GM18498 (cell line): ENCODE measurements at regions not wholly inside any gene's neighbourhood (a gene's known extent, or its start where the extent isn't known, plus 50 kb on each side); places are given as distances from the start of the nearest gene placed in this dataset.

ENCODE experiments used
- ATAC-seq: cut with Tn5 transposase; IDR thresholded peaks from one replicate; pipeline ENCODE4 v1.9.1; 2021; ENCODE audit warnings: mild to moderate bottlenecking, moderate library complexity; ENCODE audit not compliant: unreplicated experiment

DNA sequence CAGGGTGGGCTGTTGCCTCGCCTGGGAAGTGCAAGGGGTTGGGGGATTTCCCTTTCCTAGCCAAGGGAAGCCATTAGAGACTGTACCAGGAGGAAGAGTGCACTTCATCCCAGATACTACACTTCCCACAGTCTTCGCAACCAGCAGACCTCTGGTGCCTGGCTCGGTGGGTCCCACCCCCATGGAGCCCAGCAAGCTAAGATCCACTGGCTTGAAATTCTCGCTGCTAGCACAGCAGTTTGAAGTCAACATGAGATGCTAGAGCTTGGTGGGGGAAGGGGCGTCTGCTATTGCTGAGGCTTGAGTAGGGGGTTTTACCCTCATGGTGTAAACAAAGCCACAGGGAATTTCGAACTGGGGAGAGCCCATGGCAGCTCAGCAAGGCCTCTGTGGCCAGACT lies 586.4 kb downstream of the HTR1A start:
- no peak for ATAC-seq

DNA sequence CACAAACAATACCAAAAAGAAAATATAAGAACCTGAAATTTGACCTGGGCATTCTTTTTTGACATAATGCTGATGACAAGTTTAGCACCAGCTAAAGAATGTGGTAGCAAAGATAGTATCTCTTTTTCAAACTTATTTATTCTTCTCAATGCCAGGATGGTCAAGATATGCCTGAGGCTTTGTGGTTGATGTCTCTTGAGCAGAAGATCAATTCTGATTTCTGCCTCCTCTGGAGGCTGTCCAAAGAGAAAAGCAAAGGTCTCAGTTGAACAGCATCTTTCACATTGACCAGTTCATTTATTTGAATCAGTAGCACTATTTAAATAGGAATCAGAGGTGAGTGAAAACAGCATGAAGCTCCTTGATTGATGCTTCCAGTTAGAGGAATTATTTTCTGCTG lies 588.2 kb downstream of the HTR1A start:
- no peak for ATAC-seq

GRCh38 chr5:63351164-63351563 lies 611.1 kb downstream of the HTR1A start:
- no peak for ATAC-seq

DNA sequence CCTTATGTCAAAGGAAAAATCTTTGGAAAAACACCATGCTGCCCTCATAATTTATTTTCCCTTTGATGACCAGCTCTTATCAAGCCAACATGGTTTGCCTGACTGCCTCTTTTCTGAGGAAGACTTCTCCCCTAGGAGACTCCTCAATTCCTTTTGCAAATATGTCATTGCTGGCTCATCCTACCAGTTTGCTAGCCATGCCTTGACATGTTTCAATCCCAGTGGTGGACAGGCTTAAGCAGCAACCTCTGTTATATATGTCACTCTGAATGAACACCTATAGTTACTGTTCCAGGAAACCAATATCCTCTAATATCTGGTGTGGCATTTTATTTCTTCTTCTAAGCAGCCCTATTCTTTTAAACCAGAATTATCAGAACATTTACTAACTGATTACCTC lies 615.8 kb downstream of the HTR1A start:
- ATAC-seq, result no peak

DNA sequence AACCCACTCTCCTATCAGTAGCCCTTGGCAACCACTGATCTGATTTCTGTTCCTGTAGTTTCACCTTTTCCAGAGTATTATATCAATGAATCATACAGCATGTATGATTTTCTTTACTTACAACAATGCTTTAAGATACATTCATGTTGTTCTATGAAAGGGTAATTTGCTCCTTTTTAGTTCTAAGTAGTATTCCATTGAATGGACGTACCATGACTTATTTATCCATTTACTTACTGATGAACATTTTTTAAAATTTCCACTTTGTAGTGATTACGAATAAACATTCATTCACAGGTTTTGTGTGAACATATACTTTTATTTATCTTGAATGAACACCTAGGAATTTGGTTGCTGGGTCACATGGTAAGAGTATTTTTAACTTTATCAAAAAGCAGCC lies 620.8 kb downstream of the HTR1A start:
- no peak for ATAC-seq

DNA sequence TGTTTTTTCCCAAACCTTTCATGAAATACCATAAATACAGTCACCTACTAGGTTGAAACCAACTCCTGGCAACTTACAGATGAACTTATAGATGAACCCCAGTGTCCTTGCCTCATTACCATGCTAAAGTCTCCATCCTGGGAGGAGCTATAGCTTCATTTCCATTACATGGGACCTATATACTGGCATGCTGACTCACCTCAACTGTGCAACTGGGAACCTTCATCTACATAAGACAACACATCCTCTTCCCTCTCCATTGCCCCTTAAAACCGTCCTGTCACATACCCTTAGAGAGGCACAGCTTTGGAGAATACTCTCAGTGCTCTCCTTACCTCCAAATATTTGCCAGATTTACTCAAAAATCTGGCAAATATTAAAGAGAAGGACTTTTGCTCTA lies 638.3 kb downstream of the HTR1A start:
- ATAC-seq, result no peak

- no peak for ATAC-seq
Observed at GRCh38 chr5:63314551-63314950, 647.7 kb downstream of the HTR1A start.

DNA sequence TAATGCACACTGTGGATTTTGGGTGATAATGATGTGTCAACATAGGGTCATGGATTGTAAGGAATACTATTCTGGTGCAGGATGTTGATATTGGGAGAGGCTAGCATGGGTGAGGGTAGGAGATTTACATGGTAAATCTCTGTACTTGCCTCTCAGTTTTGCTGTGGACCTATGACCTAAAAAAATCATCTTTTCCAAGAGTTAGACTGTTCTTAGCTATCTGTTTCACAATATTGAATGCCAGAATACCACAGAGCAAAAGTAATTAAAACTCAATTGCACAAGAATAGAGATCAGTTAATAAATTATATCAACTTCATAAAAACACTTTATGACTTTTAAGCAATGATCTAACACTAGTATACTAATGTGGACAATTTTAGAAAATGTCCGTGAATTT lies 651.6 kb downstream of the HTR1A start:
- no peak for ATAC-seq

GRCh38 chr5:63306909-63307308 lies 655.3 kb downstream of the HTR1A start:
- no peak for ATAC-seq

DNA sequence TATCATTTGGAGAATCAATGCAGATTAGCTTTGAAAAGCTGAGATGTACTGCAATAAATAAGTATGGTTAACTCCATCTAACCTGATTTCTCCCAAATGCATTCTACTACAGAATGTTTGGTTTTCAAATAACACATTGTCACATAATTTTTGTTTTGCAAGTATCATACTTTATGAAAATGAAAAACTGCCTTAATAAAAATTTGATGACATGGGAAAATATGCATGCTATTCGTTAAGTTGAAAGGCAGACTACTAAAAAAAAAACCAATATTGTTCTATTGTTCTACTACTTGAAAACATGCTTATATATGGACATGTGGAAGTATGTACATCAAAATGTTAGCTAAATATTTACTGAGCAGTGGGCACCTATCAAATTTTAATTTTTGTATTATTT lies 668.9 kb downstream of the HTR1A start:
- no peak for ATAC-seq

- no peak for ATAC-seq
Observed at GRCh38 chr5:63286724-63287123, 675.5 kb downstream of the HTR1A start.

- no peak for ATAC-seq
Observed at GRCh38 chr5:63263411-63263810, 684.8 kb downstream of the LRRC70 start.

DNA sequence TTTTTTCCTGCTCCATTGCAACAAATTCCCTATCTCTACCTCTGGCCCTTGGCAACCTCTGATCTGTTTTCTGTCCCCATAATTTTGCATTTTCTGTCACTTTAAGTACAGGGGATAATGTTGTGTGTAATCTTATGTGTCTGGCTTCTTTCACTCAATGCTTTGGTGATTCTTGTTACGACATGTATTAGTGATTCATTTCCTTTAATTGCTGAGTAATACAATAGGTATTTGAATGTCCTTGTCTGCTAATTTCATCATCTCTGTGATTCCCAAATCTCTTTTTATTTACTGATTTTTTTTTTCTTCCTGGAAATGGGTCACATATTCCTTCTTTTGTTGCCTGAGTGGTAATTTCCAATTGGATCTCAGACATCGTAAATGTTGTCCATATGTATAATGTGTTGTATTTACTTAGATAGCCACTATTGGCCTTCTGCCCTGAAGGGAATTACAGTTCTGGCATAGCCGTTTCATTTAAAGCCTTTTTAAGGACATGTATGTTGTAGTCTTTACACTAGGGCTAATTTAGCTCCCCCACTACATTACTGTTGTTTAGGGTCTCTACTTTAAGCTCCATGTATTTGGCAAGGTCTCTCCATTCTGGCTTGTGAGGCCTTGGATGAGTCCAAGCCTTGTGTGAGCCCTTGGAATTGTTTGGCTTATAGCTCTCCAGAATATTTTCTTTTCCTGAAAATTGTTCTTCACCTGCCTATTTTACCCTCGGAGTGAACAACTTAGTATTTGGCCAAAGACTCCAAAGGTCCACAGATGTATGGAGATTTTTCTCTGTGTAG lies 683.8 kb downstream of the LRRC70 start:
- no peak for ATAC-seq

DNA sequence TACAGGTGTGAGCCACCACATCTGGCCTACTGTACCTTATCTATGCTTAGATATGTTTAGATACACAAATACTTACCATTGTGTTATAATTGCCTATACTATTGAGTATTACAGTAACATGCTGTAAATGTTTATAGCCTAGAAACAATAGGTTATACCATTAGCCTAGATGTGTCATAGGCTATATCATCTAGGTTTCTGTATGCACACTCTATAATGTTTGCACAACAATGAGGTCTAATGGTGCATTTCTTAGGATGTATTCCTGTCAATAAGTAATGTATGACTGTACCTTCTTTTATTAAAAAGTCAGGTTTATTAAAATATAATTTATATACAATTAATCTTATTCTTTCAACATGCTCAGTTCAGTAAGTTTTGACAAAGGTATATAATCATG lies 683.1 kb downstream of the LRRC70 start:
- no peak for ATAC-seq

DNA sequence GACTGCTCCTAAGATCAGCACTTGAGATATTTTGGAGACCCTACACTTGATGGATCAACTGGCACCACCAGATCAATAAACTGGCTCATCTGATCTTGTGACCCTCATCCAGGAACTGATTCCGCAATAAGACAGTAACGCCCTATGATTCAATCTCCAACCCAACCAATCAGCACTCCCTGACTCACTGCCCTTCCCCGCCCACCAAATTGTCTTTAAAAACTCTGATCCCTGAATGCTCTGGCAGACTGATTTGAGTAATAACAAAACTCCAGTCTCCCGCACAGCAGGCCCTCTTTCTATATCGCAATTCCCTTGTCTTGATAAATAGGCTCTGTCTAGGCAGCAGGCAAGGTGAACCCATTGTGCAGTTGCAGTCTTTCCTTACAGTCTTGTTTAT lies 677.0 kb downstream of the LRRC70 start:
- ATAC-seq, result no peak

GRCh38 chr5:63250939-63251338 lies 672.3 kb downstream of the LRRC70 start:
- no peak for ATAC-seq

- no peak for ATAC-seq
Observed at GRCh38 chr5:63249960-63250359, 671.3 kb downstream of the LRRC70 start.

- no peak for ATAC-seq
Observed at GRCh38 chr5:63247651-63248050, 669.0 kb downstream of the LRRC70 start.

DNA sequence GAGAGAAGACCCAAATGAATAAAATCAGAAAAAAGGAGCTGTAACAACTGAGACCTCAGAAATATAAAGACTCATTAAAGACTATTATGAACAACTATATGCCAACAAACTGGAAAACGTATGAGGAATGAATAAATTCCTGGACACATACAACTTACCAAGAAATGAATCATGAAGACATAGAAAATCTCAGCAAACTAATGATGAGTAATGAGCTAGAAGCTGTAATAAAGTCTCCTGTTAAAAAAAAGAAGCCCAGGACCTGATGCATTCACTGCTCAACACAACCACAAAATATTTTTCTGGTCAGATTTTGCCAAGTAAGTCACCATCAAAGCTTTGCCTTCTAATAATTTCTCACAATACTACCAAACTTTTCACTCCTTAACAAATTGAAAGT lies 666.7 kb downstream of the LRRC70 start:
- ATAC-seq, result no peak

DNA sequence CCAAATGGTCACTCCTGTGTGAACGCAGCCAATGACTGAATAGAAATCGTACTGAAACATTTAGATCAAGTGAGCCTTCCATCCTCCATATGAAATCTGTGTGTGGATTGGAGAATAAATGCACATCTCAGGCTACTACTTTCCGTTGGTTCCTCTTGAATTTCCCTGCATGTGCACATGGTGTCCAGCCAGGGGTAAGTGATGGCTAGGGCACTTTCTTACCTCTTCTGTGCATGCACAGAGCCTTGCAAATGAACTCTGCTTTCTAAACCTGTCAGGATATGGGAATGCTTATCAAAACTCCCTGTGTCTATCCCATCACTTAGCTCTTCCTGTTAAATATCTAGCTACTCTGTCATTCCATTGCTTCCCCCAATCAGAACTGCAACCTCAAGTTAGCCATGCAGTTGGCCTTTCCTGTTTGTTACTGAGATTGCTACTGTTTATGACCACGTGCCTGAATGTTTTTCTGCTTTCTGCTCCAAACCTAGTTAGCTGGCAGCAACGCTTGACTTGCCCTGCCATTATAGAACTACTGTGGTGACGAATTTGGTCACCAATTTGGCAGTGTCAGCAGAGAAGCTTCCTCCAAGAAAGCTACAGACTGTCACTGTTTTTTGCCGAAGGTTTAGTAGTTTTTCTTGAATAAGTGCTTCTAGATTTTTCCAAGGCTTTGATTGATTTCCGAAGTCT lies 661.6 kb downstream of the LRRC70 start:
- no peak for ATAC-seq

- no peak for ATAC-seq
Observed at GRCh38 chr5:63233911-63234310, 655.3 kb downstream of the LRRC70 start.

- no peak for ATAC-seq
Observed at GRCh38 chr5:63233361-63233760, 654.7 kb downstream of the LRRC70 start.

GRCh38 chr5:63230754-63231153 lies 652.1 kb downstream of the LRRC70 start:
- no peak for ATAC-seq
